Left renal cortex interstitium (tissue), 4 donors: ENCODE measurements at regions not wholly inside any gene's neighbourhood (a gene's known extent, or its start where the extent isn't known, plus 50 kb on each side); places are given as distances from the start of the nearest gene placed in this dataset.
"Not testable (repeated sequence)": the region's sequence is repeated elsewhere in the genome, so short reads cannot be mapped to it uniquely, and the experiment has no call there.

ENCODE experiments used
- DNase-seq, 4 donors: peaks; one replicate each; pipeline ENCODE4 v3.0.0-alpha.2; 2013; ENCODE audit warnings: low read depth in 4 of 4, low spot score in 2 of 4, missing footprints in 1 of 4

- no peak for DNase-seq
Observed at GRCh38 chr1:60620087-60620486, 462.3 kb upstream of the NFIA start.

- DNase-seq: no peak
Observed at GRCh38 chr1:60619581-60619980, 462.8 kb upstream of the NFIA start.

GRCh38 chr1:60615666-60616065 is 466.7 kb upstream of the NFIA start:
- DNase-seq: no peak

GRCh38 chr1:60612790-60613189 is 469.6 kb upstream of the NFIA start:
- DNase-seq: no peak

GRCh38 chr1:60606921-60607320 is 475.4 kb upstream of the NFIA start:
- not testable (repeated sequence) for DNase-seq

- DNase-seq: no peak
Observed at GRCh38 chr1:60600532-60600931, 481.8 kb upstream of the NFIA start.

- DNase-seq: no peak
Observed at GRCh38 chr1:60599574-60599973, 482.8 kb upstream of the NFIA start.

- DNase-seq: no peak
Observed at GRCh38 chr1:60598041-60598910, 484.1 kb upstream of the NFIA start.

GRCh38 chr1:60596791-60597750 is 485.3 kb upstream of the NFIA start:
- no peak for DNase-seq

GRCh38 chr1:60591583-60591982 is 490.8 kb upstream of the NFIA start:
- DNase-seq: no peak

- no peak for DNase-seq
Observed at GRCh38 chr1:60589916-60590315, 492.4 kb upstream of the NFIA start.

GRCh38 chr1:60589046-60589748 is 493.2 kb upstream of the NFIA start:
- DNase-seq: no peak

GRCh38 chr1:60584371-60584770 is 498.0 kb upstream of the NFIA start:
- no peak for DNase-seq

- no peak for DNase-seq
Observed at GRCh38 chr1:60583696-60584095, 498.7 kb upstream of the NFIA start.

GRCh38 chr1:60581455-60582220 is 500.7 kb upstream of the NFIA start:
- no peak for DNase-seq

- DNase-seq: no peak
Observed at GRCh38 chr1:60577029-60577428, 503.5 kb upstream of the C1orf87 start.

- DNase-seq: no peak
Observed at GRCh38 chr1:60575326-60575977, 501.9 kb upstream of the C1orf87 start.

GRCh38 chr1:60573726-60574409 is 500.3 kb upstream of the C1orf87 start:
- no peak for DNase-seq

- DNase-seq: no peak
Observed at GRCh38 chr1:60573121-60573520, 499.6 kb upstream of the C1orf87 start.
